ENCODE measurements at regions not wholly inside any gene's neighbourhood (a gene's known extent, or its start where the extent isn't known, plus 50 kb on each side); places are given as distances from the start of the nearest gene placed in this dataset.

- no peaks in the 10 kb centered on the region for H3K27me3 ChIP-seq
- no peak for TF ChIP-seq EZH2phosphoT487 (IDR thresholded peaks at IDR 0.05; ENCODE audit: low read depth, severe bottlenecking, unreplicated experiment)
- no peak for TF ChIP-seq CTCF (IDR thresholded peaks at IDR 0.05; ENCODE audit: poor library complexity)
- no peak for TF ChIP-seq EZH2 (IDR thresholded peaks at IDR 0.05; ENCODE audit: borderline replicate concordance)
- no peaks in the 10 kb centered on the region for H3K79me2 ChIP-seq
- no peaks in the 10 kb centered on the region for H3K9me3 ChIP-seq (ENCODE audit: low read depth)
- no peak overlapping the region for H3K4me2 ChIP-seq
- no peak overlapping the region for H3K27ac ChIP-seq
- DNase-seq (ENCODE audit: low spot score): no peak
- no peaks in the 10 kb centered on the region for H4K20me1 ChIP-seq (ENCODE audit: insufficient read depth, poor library complexity, severe bottlenecking)
- no peak overlapping the region for H2AFZ ChIP-seq
- H3K36me3 ChIP-seq (replicated peaks; ENCODE audit: insufficient read depth, low read depth): no peaks in the 10 kb centered on the region
- no peaks in the 10 kb centered on the region for H3K9me2 ChIP-seq (replicated peaks; ENCODE audit: insufficient read depth)
- no peaks in the 10 kb centered on the region for H3K4me1 ChIP-seq (ENCODE audit: insufficient read depth)
- H3K4me3 ChIP-seq: no peak overlapping the region
- 86% methylated on average over 3 of the region's 3 CpGs for WGBS (ENCODE audit: low lambda C conversion rate, missing lambda C conversion rate)
These were observed 185.4 kb downstream of the IPMK start for GRCh38 chr10:58082248-58082647.

- Histone ChIP-seq H3K79me2 (no peaks in the 10 kb centered on the region), H2AFZ (no peak overlapping the region), H3K36me3 (replicated peaks; ENCODE audit: insufficient read depth, low read depth) (no peaks in the 10 kb centered on the region), H3K4me2 (no peak overlapping the region), H3K27me3 (no peaks in the 10 kb centered on the region), H4K20me1 (ENCODE audit: insufficient read depth, poor library complexity, severe bottlenecking) (no peaks in the 10 kb centered on the region), H3K27ac (no peak overlapping the region), H3K4me1 (ENCODE audit: insufficient read depth) (no peaks in the 10 kb centered on the region), H3K9me3 (ENCODE audit: low read depth) (no peaks in the 10 kb centered on the region), H3K9me2 (replicated peaks; ENCODE audit: insufficient read depth) (no peaks in the 10 kb centered on the region), H3K4me3 (no peak overlapping the region)
- TF ChIP-seq EZH2 (IDR thresholded peaks at IDR 0.05; ENCODE audit: borderline replicate concordance) (no peak), CTCF (IDR thresholded peaks at IDR 0.05; ENCODE audit: poor library complexity) (no peak), EZH2phosphoT487 (IDR thresholded peaks at IDR 0.05; ENCODE audit: low read depth, severe bottlenecking, unreplicated experiment) (no peak)
- no peak for DNase-seq (ENCODE audit: low spot score)
- WGBS (ENCODE audit: low lambda C conversion rate, missing lambda C conversion rate): 44% methylated on average over 2 of the region's 2 CpGs
These were observed 186.3 kb downstream of the IPMK start for GRCh38 chr10:58081353-58081752.

- Histone ChIP-seq H3K9me2 (replicated peaks; ENCODE audit: insufficient read depth) (no peaks in the 10 kb centered on the region), H3K9me3 (ENCODE audit: low read depth) (no peaks in the 10 kb centered on the region), H4K20me1 (ENCODE audit: insufficient read depth, poor library complexity, severe bottlenecking) (no peaks in the 10 kb centered on the region), H3K4me2 (no peak overlapping the region), H3K79me2 (no peaks in the 10 kb centered on the region), H2AFZ (no peak overlapping the region), H3K4me1 (ENCODE audit: insufficient read depth) (no peaks in the 10 kb centered on the region), H3K27me3 (no peaks in the 10 kb centered on the region), H3K4me3 (no peak overlapping the region), H3K27ac (no peak overlapping the region), H3K36me3 (replicated peaks; ENCODE audit: insufficient read depth, low read depth) (no peaks in the 10 kb centered on the region)
- TF ChIP-seq EZH2 (IDR thresholded peaks at IDR 0.05; ENCODE audit: borderline replicate concordance) (no peak), EZH2phosphoT487 (IDR thresholded peaks at IDR 0.05; ENCODE audit: low read depth, severe bottlenecking, unreplicated experiment) (no peak), CTCF (IDR thresholded peaks at IDR 0.05; ENCODE audit: poor library complexity) (no peak)
- no peak for DNase-seq (ENCODE audit: low spot score)
- 98% methylated on average over 2 of the region's 2 CpGs for WGBS (ENCODE audit: low lambda C conversion rate, missing lambda C conversion rate)
These were observed 188.2 kb downstream of the IPMK start for GRCh38 chr10:58079461-58079860.

- 66% methylated on average over 3 of the region's 3 CpGs for WGBS (ENCODE audit: low lambda C conversion rate, missing lambda C conversion rate)
- no peak for TF ChIP-seq EZH2 (IDR thresholded peaks at IDR 0.05; ENCODE audit: borderline replicate concordance)
- no peak for TF ChIP-seq CTCF (IDR thresholded peaks at IDR 0.05; ENCODE audit: poor library complexity)
- no peak for TF ChIP-seq EZH2phosphoT487 (IDR thresholded peaks at IDR 0.05; ENCODE audit: low read depth, severe bottlenecking, unreplicated experiment)
These were observed 195.1 kb downstream of the IPMK start for GRCh38 chr10:58072634-58073033.

More at GRCh38 chr10:58072634-58073033, 195.1 kb downstream of the IPMK start:
- Histone ChIP-seq H3K4me2 (no peak overlapping the region), H2AFZ (no peak overlapping the region), H4K20me1 (ENCODE audit: insufficient read depth, poor library complexity, severe bottlenecking) (no peaks in the 10 kb centered on the region), H3K27me3 (no peaks in the 10 kb centered on the region), H3K9me2 (replicated peaks; ENCODE audit: insufficient read depth) (no peaks in the 10 kb centered on the region), H3K9me3 (ENCODE audit: low read depth) (no peaks in the 10 kb centered on the region), H3K4me1 (ENCODE audit: insufficient read depth) (no peaks in the 10 kb centered on the region), H3K79me2 (no peaks in the 10 kb centered on the region), H3K4me3 (no peak overlapping the region), H3K36me3 (replicated peaks; ENCODE audit: insufficient read depth, low read depth) (no peaks in the 10 kb centered on the region), H3K27ac (no peak overlapping the region)
- DNase-seq (ENCODE audit: low spot score): no peak

Data from hepatocyte (in vitro differentiated cells).